Neutrophil (primary cell): ENCODE measurements at regions not wholly inside any gene's neighbourhood (a gene's known extent, or its start where the extent isn't known, plus 50 kb on each side); places are given as distances from the start of the nearest gene placed in this dataset.
"Not testable (repeated sequence)": the region's sequence is repeated elsewhere in the genome, so short reads cannot be mapped to it uniquely, and the experiment has no call there.

Experiments
- H3K27ac ChIP-seq: fragments of 200-600 bp; sonication (generic); 2 replicates; pipeline ENCODE4 v1.5.1; 2016; ENCODE audit warnings: mild to moderate bottlenecking, moderate library complexity
- H3K27me3 ChIP-seq: fragments of 200-600 bp; sonication (generic); 2 replicates; pipeline ENCODE4 v1.6.0; 2016; ENCODE audit warnings: mild to moderate bottlenecking
- H3K36me3 ChIP-seq: fragments of 200-600 bp; sonication (generic); 2 replicates; pipeline ENCODE4 v1.5.1; 2017
- H3K4me1 ChIP-seq, 2 experiments: fragments of 200-600 bp in 1 of 2; sonication (generic) in 1 of 2; 1 replicate in 1 of 2; 2 replicates in 1 of 2; pipeline versions ENCODE4 v1.5.1 to v1.6.1; 2013 to 2016; ENCODE audit warnings: low read depth in 1 of 2, low read length in 1 of 2, mild to moderate bottlenecking in 1 of 2, moderate library complexity in 1 of 2; ENCODE audit not compliant: control insufficient read depth in 1 of 2, insufficient read depth in 1 of 2
- H3K4me3 ChIP-seq, 2 experiments: fragments of 200-600 bp in 1 of 2; sonication (generic) in 1 of 2; 1 replicate in 1 of 2; 2 replicates in 1 of 2; pipeline ENCODE4 v1.5.1; 2013 to 2016; ENCODE audit warnings: low read depth in 1 of 2, low read length in 1 of 2, mild to moderate bottlenecking in 1 of 2, moderate library complexity in 1 of 2
- H3K9me3 ChIP-seq: fragments of 200-600 bp; sonication (generic); 2 replicates; pipeline ENCODE4 v1.5.1; 2016
- TF ChIP-seq, protein P1 (sequence below): fragments of 200-600 bp; sonication (generic); IDR thresholded peaks from 2 replicates; pipeline ENCODE4 v1.5.1; 2016; ENCODE audit warnings: antibody characterized with exemption

DNA sequence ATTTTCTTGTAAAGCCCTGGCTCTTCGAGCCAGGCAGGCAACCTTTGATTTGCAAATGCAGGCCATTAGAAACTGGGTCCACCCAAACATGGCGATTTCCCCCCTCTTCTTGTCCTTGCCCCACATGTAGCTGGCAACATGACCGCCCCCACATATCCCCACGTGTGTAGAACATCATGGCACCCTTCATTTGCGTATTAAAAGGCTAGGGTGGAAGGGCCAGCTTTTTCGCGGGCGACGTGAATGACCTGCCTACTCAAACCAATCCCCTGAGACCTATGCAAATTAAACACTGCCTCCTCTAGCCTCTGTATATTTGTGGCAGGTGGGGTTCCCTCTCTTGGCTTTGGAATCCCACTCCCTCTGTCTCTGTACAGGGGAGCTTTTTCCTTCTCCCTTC lies 107.0 kb upstream of the CLINT1 start:
- H3K9me3 ChIP-seq: no peaks in the 10 kb centered on the region
- H3K27me3 ChIP-seq: no peaks in the 10 kb centered on the region
- no peak overlapping the region for H3K4me3 ChIP-seq
- TF ChIP-seq, protein P1, sequence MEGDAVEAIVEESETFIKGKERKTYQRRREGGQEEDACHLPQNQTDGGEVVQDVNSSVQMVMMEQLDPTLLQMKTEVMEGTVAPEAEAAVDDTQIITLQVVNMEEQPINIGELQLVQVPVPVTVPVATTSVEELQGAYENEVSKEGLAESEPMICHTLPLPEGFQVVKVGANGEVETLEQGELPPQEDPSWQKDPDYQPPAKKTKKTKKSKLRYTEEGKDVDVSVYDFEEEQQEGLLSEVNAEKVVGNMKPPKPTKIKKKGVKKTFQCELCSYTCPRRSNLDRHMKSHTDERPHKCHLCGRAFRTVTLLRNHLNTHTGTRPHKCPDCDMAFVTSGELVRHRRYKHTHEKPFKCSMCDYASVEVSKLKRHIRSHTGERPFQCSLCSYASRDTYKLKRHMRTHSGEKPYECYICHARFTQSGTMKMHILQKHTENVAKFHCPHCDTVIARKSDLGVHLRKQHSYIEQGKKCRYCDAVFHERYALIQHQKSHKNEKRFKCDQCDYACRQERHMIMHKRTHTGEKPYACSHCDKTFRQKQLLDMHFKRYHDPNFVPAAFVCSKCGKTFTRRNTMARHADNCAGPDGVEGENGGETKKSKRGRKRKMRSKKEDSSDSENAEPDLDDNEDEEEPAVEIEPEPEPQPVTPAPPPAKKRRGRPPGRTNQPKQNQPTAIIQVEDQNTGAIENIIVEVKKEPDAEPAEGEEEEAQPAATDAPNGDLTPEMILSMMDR: no peak
- no peak overlapping the region for H3K27ac ChIP-seq
- H3K36me3 ChIP-seq: no peaks in the 10 kb centered on the region
- H3K4me1 ChIP-seq: no peaks in the 10 kb centered on the region

DNA sequence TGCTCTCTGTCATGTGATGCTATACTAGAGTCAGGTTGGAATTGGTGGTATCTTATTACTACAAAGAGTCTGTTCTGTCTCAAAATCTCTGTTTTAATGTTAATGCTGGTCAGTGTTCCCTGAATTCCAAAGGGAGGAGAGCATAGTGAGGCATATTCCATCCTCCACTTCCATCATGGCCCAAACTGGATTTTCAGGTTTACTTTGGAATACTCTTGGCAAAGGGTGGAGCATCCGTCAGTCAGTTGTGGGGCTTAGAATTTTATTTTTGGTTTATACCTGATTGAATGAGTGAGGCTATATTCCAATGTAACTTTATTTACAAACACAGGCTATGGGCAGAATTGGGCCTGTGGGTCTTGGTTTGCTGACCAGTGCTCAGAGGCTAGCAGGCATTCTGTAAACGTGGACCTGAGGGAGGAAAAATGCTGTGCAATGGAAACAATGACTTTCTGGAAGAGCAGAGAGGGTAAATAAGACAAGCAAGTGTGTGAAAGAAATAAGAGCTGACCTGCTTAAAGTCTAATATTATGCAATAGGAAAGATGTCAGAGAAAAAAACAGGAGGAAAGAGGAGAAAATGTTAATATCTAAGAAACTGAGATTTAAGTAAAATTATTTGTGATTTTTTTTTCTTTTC lies 106.2 kb upstream of the CLINT1 start:
- H3K9me3 ChIP-seq: no peaks in the 10 kb centered on the region
- H3K27ac ChIP-seq: no peak overlapping the region
- no peak overlapping the region for H3K4me3 ChIP-seq
- TF ChIP-seq, protein P1: no peak
- no peaks in the 10 kb centered on the region for H3K4me1 ChIP-seq
- no peaks in the 10 kb centered on the region for H3K36me3 ChIP-seq
- H3K27me3 ChIP-seq: no peaks in the 10 kb centered on the region

DNA sequence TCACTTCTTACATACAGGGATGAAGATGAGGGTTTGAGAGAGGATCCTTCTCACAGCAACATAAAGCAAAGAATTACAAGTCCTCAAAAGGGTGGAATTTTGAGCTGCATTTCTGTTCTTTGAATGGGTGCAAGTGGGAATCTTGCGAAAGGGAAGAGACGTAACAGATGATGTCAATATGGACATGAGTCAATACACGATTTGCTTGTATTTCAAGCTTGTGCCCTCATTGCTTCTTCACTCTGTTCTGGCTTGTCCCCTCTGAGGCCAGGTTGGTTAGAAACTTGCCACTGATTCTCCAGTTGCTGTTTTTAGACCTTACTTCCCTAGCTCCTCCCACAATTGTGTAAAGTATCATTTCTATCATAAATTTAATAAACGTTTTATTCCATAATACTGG lies 104.8 kb upstream of the CLINT1 start:
- no peaks in the 10 kb centered on the region for H3K4me1 ChIP-seq
- H3K27ac ChIP-seq: no peak overlapping the region
- no peak overlapping the region for H3K4me3 ChIP-seq
- TF ChIP-seq, protein P1: no peak
- no peaks in the 10 kb centered on the region for H3K27me3 ChIP-seq
- H3K36me3 ChIP-seq: no peaks in the 10 kb centered on the region
- H3K9me3 ChIP-seq: no peaks in the 10 kb centered on the region

DNA sequence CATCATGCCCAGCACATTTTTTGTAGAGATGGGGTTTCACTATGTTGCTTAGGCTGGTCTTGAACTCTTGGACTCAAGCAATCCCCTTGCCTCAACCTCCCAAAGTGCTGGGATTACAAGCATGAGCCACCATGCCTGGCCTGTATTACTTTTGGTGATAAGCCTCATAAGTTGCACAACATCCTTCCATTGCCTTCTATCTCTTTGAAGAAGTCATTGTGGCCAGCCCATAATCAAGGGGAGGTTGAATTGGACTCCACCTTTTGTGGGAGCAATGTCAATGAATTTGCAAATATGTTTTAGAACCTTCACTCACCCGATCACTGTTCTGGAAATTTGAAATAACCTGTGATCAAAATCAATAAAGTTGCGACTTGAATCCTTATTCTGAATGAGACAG lies 104.3 kb upstream of the CLINT1 start:
- Histone ChIP-seq H3K9me3 (no peaks in the 10 kb centered on the region), H3K27me3 (no peaks in the 10 kb centered on the region), H3K36me3 (no peaks in the 10 kb centered on the region), H3K27ac (no peak overlapping the region), H3K4me1 (no peaks in the 10 kb centered on the region), H3K4me3 (no peak overlapping the region)
- TF ChIP-seq, protein P1: no peak

DNA sequence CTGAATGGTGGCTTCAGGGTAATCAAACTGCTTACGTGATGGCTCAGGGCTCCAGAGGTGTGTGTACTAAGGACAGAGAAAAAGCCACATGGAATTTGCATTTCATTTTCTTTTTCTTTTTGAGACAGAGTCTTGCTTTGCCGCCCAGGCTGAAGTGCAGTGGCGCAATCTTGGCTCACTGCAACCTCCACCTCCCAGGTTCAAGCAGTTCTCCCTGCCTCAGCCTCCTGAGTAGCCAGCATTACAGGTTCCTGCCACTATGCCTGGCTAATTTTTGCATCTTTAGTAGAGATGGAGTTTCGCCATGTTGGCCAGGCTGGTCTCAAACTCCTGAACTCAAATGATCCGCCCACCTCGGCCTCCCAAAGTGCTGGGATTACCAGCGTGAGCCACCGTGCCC lies 103.7 kb upstream of the CLINT1 start:
- H3K36me3 ChIP-seq, H3K27me3 ChIP-seq, H3K9me3 ChIP-seq, H3K4me1 ChIP-seq, H3K4me3 ChIP-seq, H3K27ac ChIP-seq: not testable (repeated sequence)

DNA sequence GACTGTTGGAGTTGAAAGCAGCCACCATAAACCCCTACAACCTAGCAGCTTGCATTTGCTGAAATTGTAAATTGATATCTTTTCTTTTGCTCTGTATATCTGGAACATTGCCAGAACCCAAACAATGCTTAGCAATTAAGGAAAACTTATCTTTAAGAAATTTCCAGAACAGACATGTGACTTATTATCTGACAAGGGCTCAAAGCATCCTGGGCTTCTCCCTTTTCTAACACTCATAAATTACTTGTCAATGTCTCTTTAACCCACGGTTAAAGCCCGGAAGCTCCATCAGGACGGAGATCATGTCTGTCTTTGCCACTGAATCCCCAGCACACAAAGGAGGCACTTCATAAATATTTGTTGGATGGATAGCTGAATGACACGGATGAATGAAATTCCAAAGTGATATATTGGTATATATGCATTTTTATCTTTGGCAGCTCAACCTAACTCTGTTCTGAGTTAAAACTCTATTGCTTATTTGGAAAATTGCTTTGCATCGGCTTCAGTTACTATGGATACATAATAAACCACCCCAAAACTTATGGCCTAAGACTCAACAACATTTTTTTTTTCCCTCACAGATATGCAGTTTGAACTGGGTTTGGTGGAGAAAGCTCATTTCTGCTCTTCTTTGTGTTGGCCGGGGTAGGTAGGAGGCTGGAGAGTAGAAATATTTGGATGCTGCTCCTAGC lies 103.1 kb upstream of the CLINT1 start:
- Histone ChIP-seq H3K9me3 (no peaks in the 10 kb centered on the region), H3K27me3 (no peaks in the 10 kb centered on the region), H3K27ac (no peak overlapping the region), H3K36me3 (no peaks in the 10 kb centered on the region), H3K4me3 (no peak overlapping the region), H3K4me1 (no peaks in the 10 kb centered on the region)
- TF ChIP-seq, protein P1: no peak
